NB4 (cell line): ENCODE measurements at regions not wholly inside any gene's neighbourhood (a gene's known extent, or its start where the extent isn't known, plus 50 kb on each side); places are given as distances from the start of the nearest gene placed in this dataset.

Source experiments
- CTCF ChIP-seq: IDR thresholded peaks from one replicate; pipeline ENCODE4 v1.5.1; 2012; ENCODE audit warnings: low read depth, low read length
- MAX ChIP-seq: IDR thresholded peaks from 2 replicates; pipeline ENCODE4 v1.6.1; 2011; ENCODE audit warnings: low read depth, low read length
- MYC ChIP-seq: IDR thresholded peaks from 2 replicates; pipeline ENCODE4 v1.6.1; 2011; ENCODE audit warnings: low read depth, low read length
- POLR2A ChIP-seq: IDR thresholded peaks from 2 replicates; pipeline ENCODE4 v1.6.1; 2011; ENCODE audit warnings: mild to moderate bottlenecking; ENCODE audit not compliant: insufficient read length; ENCODE audit errors: extremely low read depth

- no peak for TF ChIP-seq POLR2A
- TF ChIP-seq CTCF, result no peak
- TF ChIP-seq MYC, result no peak
- no peak for TF ChIP-seq MAX
These were observed 178.3 kb upstream of the LRATD1 start for GRCh38 chr2:14454202-14454601.
